ENCODE measurements at regions not wholly inside any gene's neighbourhood (a gene's known extent, or its start where the extent isn't known, plus 50 kb on each side); places are given as distances from the start of the nearest gene placed in this dataset.

DNA sequence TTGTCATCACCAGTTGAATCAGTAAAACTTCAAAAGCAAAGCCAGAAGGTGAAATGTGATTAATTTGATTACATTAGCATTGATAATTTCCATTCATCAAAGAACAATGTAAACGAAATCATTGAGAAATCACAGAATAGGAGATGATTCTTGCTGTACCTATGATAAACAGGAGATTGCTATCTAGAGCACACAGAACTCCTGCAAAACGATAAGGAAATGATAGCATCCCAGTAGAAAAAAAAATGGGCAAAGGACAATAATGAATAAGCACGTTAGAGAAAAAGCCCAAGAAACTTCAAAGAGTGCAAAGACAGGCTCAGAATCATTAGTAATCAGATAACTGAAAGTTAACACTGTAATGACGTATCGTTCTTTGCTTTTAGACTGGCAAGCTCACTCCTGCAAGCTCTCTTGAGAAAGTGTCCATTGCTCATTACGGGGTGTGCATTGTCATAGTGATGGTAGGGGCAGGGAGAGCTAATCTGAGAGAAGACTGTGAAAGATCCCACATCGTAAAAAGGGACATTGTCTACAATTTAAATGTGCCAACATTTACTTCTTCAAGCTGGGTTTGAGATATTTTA lies 143.6 kb downstream of the SPP2 start:
- TF ChIP-seq POLR2A (IDR thresholded peaks at IDR 0.05) = no peak
- TF ChIP-seq, protein P1, sequence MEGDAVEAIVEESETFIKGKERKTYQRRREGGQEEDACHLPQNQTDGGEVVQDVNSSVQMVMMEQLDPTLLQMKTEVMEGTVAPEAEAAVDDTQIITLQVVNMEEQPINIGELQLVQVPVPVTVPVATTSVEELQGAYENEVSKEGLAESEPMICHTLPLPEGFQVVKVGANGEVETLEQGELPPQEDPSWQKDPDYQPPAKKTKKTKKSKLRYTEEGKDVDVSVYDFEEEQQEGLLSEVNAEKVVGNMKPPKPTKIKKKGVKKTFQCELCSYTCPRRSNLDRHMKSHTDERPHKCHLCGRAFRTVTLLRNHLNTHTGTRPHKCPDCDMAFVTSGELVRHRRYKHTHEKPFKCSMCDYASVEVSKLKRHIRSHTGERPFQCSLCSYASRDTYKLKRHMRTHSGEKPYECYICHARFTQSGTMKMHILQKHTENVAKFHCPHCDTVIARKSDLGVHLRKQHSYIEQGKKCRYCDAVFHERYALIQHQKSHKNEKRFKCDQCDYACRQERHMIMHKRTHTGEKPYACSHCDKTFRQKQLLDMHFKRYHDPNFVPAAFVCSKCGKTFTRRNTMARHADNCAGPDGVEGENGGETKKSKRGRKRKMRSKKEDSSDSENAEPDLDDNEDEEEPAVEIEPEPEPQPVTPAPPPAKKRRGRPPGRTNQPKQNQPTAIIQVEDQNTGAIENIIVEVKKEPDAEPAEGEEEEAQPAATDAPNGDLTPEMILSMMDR (IDR thresholded peaks at IDR 0.05) = no peak

All from body of pancreas (tissue), 4 donors.